DMS114 treated with DMSO at 0.1 percent for 48 hours (cell line): ENCODE measurements at regions not wholly inside any gene's neighbourhood (a gene's known extent, or its start where the extent isn't known, plus 50 kb on each side); places are given as distances from the start of the nearest gene placed in this dataset.
"Not testable (repeated sequence)": the region's sequence is repeated elsewhere in the genome, so short reads cannot be mapped to it uniquely, and the experiment has no call there.

Source experiments
- DNase-seq: peaks from one replicate; lab custom pipeline; 2025; ENCODE audit not compliant: unreplicated experiment; lab: John Stamatoyannopoulos, UW

DNA sequence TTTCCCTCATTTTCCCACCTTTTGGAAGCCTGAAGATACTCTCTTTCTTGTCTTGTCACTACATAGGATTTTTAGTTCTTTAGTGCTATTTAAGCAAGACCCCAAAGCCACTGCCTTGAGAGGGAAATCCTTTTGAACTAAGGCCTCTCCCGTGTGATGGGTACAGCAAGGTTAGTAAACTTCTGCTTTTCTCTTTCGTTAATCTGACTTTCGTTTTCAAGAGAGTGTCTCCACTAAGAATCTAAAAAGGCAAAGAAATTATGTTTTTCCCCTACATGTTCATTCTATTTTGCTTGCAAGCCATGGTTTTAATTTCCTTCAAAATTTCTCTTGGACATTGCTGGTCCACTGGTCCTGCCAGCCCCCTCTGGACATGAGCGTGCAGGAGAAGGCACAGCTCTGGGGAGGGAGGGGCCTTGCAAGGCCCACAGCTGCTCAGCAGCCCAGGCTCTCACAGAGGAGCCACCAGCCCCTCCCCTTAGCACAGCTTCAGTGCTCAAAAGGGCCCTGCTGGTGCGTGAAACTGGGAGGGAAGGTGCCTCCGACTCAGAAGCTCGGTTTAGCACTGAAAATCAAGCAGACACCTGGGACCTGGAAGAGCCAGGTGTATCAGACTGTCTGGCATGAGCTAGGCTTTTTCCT is 210.9 kb upstream of the GALNT2 start:
- no peak for DNase-seq

DNA sequence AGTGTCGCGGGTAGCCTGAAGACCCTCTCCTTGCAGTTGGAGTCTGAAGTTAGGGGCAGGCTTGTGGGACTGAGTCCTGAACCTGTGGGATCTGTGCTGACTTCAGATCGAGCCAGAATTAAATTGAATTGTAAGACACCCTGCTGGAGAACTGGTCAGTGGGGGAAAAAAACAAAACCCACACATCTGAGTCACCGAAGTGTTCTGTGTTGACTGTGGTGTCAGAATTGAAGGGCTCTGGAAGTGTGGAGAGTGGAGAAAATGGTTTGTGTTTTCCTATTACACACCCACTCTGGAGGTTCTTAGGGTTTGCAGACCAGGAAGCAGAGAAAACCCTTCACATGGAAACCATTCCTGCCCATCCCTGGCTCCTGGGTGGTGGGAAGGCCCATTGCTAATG is 209.5 kb upstream of the GALNT2 start:
- no peak for DNase-seq

DNA sequence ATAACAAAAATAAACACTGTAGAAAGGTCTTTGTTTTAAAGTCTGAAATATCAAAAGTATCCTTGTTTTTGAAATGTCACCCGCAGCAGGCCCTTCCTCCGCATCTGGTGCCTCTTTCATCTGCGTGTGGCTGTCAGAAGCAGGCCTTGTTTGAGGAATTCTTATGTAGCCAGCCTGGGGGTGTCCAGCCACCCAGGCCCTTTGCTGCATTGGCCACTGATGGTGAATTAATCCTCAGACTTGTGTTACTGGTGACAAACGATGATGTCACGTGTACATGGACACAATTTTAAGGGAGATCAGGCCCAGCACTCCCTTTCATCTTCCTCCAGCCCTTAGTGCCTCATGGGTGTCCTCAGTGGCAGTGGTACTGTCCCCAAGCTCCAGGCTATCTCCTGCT is 208.0 kb upstream of the GALNT2 start:
- DNase-seq: no peak

DNA sequence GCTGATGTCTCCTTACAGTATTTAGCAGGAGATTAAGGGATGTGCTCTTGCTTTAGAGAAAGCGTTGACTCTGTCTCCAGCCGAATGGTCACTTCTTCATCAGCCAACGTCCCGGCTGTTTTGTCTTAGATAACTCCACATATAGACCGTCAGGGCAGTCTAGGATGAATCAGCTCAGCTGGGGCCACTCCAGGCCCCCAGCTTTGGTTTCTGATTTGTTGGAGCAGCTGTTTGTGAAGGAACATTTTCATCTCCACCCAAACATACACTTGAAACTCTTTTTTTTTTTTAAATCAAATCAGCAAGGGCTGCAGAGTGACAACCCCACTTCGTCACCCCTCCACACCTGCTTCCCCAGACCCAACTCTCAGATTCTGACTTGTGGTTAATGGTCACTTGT is 206.1 kb upstream of the GALNT2 start:
- no peak for DNase-seq

DNA sequence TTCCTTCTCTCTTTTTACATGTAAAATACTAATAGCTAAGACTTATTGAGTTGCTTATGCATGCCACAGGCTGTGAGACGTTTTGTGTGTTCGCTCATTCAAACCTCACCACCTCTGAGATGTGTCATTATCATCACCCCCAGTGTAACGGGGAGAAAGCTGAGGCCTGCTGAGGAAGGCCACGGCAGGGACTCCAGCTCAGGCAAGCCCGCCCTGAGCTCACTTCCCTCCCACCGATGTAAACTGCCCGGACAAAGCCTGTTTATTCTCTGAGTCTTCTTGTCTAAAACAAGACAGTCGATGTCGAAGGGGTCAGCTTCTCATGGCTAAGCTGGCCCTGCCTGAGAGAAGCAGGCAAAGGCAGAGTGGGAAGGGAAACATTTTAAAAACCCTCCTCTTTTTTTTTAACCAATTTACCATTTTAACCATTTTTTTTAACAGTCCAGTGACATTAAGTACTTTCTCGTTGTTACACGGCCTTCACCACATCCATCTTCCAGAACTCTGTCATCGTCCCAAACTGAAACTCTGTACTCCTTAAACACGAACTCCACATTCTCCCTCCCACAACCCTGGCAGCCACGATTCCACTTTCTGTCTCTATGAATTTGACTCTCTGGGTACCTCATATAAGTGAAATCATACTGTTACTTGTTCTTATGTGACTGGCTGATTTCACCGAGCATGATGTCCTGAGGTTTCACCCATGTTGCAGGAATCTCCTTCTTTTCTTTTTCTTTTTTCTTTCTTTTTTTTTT is 204.8 kb upstream of the GALNT2 start:
- DNase-seq: no peak

DNA sequence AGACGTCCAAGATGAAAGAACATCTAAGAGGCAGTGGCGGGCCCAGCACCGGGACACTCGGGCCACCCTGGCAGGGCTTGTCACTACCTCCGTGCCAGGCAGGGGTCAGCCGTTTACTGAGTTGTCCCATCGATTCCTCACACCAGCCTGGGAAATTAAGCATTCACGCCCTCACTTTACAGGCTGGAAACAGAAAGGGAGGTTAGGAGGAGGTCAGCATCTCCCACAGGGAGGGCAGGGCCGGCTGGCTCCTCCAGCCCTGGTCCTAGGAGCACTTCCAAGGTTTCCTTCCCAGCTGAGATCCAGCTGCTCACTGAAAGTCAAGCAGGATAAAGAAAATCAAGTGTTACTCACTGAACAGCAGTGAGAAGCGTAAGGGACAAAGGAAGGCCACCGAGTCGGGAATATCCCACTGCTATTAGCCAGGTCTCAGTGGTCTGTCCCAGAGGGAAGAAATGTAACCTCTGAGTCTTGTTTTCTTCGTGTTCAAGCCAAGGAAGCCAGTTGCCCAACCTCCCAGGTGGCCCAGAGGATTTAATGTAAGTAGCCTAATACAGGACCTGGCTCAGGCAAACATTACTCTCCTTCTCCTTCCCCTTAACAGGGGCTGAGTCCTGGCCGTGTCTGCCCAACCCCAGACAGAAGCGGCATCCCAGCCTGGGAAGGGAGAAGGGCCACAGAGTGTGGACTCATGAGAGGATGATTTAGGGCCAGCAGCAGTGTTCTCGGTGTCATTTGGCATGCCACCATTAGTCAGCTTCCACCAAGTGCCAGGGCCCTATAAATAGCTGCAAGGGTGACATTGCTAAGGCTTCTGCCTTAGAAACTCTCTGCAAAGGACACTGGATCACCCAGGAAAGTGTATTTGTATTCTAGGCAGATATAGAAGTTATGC is 203.1 kb upstream of the GALNT2 start:
- DNase-seq: no peak

DNA sequence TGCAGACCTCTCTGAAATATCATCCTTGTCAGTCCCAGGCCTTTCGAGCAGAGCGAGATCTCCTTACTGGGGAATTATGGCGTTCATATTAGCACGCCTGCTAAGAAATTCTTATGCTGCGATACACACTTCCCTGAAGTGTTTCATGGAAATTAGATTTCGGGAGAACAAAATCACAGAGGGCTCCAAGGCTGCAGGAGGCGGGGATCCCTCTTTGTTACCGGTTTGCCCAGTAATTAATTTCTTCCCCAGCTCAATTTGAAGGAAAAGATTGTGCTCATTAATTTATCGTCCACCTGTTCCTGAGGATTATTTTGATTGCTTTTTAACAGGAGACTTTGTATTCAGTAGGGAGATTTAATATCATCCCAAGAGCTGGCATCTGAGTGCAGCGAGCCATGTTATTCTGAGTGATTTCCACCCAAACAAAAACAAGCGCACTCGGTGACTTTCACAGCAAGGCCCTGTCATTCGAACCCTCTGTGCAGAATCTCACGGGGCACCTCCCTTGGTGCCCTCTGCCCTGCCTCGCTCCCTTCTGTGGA is 202.3 kb upstream of the GALNT2 start:
- no peak for DNase-seq

DNA sequence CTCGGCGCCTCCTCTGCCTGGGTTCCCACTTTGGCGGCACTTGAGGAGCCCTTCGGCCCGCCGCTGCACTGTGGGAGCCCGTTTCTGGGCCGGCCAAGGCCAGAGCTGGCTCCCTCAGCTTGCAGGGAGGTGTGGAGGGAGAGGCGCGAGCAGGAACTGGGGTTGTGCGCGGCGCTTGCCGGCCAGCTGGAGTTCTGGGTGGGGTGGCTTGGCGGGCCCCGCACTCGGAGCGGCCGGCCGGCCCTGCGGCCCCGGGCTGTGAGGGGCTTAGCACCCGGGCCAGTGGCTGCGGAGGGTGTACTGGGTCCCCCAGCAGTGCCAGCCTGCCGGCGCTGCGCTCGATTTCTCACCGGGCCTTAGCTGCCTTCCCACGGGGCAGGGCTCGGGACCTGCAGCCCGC is 201.7 kb upstream of the GALNT2 start:
- DNase-seq: not testable (repeated sequence)

DNA sequence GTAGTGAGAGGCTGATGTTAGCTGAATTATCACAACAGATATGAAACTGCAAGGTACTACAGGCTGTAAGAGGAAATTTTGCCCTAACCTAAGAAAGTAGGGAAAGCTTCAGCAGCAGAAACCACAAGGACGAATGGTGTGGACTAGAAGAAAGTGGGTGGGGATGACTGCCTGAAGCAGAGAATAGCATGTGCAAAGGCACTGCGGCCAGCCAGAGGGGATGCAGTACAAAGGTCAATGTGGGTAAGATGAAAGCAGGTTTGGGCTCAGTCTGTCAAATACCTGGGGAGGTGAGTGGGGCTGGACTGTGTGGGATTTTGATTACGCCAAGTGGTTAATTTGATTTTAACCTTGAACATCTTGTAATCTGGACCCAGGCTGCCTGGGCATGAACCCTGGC is 199.3 kb upstream of the GALNT2 start:
- DNase-seq: no peak

DNA sequence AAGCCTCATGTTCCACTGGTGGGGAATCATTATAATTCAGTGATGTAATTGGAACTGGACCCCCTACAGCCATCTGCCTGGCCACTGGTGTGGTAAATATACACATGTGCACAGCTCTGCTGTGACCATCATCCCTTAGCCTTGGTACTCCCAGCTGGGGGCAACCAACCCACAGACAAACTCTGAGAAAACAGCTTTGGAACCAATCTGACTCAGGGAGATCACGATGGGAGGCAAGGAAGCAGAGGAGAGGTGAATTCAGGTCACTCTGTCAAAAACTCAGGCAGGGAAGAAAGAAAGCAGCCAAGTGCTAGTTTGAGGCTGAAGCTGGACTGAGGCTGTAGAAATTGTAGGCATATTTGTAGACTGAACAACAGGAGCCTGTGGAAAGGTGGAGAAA is 197.8 kb upstream of the GALNT2 start:
- no peak for DNase-seq

DNA sequence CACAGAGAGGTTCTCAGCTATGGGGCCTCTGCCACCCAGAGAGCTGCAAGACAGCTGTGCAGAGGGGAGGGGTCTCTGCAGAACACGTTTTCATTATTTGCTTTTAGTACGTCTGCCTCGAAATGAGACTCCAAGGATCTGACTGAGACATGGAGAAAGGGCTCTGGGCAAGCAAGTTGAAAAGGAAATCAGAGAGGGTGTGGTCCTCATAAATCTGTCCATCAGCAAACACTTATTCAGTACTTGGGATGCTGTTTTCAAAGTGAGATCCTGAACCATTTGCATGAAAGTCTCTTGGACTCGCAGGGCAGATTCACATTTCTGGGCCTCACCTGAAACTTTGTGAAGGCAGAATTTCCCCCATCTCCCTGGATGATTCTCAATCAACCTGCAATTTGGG is 197.4 kb upstream of the GALNT2 start:
- no peak for DNase-seq

DNA sequence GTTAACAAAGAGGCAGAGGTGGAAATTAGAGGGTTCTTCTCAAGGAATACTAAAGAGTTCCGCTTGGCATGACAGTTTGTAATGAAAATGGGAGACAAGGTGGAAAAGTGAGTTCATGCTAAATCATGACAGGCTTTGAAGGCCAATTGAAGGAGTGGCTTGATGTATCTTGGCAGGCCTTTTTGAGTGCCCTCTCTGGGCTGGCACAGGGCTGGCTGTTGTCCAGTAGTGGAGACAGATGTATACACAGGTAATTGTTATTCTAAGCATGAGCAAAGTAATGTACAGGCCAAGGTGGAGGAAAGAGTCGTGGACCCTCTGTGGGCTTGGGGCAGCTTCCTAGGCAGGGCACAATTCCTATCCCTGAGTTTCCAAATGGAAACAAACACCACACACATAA is 196.7 kb upstream of the GALNT2 start:
- no peak for DNase-seq

DNA sequence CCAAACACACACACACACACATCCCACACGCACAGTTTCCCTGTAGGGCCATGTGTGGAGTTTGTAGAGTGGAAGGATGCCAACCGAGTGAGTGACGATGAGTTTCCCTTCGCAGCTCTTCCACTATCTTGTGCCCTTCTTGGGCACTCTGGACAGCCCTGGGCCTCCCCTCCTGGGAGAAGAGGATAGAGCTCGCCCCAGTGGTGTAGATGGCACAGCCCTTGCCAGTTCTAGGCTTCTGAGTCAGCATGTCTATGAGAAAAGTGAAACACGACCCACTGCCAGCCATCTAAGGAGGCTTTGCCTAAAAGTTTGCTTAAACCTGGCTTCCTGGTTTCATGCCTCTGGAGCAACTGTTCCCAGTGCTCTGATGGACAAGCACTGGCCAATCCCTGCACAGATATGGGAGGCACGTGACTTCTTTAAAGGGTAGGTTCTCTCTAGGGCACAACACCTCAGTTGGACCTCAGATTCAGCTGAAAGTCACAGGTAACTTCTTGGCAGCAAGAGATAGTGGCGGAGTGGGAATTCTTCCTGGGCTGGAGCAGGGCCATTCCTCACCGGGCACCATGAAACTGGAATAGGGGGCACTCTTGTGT is 195.9 kb upstream of the GALNT2 start:
- DNase-seq: no peak

DNA sequence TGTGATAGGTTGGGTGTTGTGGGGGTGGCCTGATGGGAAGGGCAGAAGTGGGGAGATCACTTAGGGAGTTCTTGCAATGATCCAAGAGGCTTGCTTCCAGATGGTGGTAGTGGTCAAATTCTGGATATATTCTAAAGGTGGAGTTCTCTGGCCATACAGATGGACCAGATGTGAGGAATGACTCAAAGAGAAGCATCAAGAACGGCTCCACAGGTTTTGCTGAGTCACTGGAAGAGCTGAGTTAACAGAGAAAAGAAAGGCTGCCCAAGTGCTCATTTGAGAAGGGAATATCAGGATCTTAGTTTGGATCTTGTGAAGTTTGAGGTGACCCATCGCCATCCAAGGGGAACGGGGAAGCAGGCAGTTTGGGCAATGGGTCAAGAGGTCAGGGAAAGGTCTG is 192.9 kb upstream of the GALNT2 start:
- no peak for DNase-seq

DNA sequence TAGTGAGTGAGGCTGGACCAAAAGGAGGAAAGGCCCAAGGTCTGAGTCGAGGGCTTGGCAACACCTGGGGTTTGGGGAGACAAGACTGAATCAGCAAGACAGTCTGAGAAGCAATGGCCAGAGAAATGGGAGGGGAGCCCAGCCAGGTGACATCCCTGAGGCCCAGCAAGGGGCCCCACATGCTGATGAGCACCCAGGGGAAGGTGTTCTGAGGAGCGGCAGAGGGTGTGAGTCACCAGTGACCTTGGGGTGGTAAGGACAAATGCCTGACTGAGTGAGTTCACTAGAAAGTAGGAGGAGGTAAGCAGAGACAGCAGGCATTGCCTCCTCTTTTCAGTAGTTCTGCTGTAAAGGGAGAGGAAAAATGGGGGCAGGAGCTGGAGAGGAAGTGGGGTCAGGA is 192.4 kb upstream of the GALNT2 start:
- DNase-seq: no peak

DNA sequence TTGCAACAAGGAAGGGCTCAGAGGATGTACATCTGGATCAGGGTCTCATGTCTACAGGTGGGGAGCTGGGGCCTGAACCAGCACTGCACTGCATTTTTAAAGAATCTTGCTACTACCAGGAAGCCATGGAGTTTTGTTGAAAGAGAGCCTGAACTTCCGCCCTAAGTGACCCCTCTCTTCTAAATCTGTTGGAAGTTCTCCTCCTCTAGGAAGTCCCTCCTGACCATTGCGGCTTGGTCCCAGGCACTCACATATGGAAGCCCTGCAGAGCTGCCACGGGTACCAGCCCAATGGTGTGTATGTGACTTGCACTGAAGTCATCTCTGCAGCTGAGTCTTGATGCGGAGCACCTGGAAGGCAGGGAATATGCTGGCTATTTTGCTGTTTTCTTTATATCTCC is 192.0 kb upstream of the GALNT2 start:
- DNase-seq: no peak

DNA sequence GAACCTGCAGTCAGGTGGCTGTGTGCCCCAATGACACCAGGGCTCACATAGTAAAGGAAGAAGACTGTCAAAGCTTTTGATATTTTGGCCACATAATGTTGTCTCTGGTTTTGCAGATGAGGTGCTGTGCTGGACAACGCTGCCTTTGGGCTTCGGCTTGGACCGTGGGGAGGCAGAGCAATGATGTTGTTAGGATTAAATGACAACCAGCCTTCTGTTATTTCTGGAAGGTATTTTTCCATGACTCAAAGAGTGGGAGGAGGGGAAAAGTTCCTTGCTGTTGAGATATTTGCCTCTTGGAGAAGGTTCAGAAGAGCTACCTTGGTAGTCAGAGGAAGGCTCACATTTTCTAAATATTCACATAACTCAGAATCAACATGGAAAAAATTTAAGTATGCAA is 187.3 kb upstream of the GALNT2 start:
- no peak for DNase-seq

DNA sequence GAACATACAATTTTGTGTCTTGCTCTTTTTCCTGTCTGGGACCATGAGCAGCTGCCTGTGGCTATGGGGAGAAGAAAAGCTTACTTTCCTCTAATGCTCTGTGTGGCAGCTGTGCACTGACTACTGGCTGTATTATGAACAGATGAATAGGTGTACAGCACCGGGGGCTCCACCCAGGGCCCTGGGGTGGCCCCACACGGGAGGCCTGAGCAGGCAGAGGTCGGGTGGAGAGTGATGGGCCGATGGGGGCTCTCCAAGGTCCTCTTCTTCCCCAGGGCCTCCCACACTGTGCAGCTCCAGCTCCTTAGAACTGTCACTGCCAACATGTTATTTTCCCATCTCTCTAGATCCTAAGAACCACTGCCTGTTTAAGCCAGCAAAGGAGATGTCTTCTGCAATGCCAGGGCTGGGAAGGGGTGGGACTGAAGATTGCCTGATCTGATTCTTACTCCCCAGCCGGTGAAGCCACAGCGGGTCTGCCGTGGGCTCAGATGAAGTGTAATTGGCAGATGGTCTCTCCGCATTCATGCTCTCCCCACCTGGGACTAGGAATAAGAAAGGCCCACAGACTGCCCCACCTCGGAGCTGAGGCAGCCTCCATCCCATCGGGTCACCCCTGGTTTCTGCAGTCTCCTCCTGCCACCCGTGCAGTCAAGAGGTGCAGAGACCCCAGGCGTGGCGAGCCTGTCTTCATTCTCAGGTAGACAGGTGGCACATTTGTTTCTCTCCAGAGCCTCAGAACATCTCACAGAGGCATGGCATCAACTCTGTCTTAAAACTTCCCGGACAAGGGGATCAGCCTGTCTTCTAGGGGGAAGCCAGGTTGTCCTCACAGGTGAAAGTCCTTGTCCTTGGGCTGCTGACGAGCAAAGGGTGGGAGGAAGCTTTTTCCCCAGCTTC is 186.5 kb upstream of the GALNT2 start:
- DNase-seq: no peak

DNA sequence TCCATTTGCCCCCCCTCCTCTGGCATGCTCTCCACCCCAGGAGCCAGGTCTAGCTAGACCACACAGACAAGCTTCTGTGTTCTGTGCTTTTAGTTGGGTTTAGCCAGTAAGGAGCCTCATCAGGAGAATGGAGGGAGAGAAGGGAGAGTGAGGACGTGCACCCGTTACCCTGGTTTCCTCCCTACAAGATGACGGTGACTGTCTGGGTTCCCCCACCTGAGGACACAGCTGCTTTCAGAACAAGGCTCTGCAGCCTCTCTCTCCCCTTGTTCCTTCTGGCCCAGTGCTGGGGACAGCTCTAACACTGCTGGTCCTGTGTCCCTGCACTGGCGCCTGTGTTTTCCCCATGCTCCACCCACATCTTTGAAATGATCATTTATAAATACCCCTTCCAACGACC is 184.4 kb upstream of the GALNT2 start:
- DNase-seq: no peak

DNA sequence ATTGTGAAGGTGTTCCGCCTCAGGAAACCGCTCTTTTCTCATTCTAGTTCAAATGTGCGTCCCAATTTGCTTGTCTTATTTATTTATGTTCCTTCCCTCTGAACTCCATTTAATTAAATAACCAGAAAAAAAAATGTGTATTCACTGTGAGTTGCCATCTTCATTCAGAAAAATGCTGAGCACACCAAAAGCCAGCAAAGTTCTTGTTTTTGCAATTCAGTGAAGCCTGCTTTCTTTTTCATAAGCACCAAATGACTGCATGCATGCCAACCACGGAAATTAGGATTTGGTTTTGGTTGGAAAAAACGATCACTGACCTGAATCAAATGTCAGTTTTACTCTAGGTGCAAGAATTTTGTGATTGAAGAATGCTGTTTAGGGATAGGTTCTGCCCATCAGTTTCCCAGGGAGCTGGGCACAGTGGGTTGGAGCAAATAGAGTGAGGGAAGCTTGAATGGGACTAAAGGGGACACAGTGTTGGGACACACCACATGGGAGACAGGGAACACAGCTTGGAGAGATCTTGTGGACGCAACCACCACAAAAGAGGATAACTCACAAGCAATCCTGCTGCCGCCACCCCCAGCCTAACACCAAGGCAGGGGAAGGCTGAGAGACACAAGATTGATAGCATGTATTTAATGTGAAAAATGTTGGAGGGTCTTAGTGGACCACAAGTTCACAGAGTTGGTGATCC is 183.4 kb upstream of the GALNT2 start:
- no peak for DNase-seq
